ENCODE measurements at regions not wholly inside any gene's neighbourhood (a gene's known extent, or its start where the extent isn't known, plus 50 kb on each side); places are given as distances from the start of the nearest gene placed in this dataset.

- DNase-seq: no peak
- no peak overlapping the region for H3K23ac ChIP-seq (ENCODE audit: low read depth, low read length)
- no peak overlapping the region; the same call in 2 of the 3 replicates for H2BK15ac ChIP-seq (ENCODE audit: low read depth, low read length)
- dilution Hi-C loops (cut with HindIII; ENCODE audit: low sequenced_read_pairs, unreplicated experiment): no loop called here
- H4K5ac ChIP-seq (ENCODE audit: low read depth, low read length): no peak overlapping the region
- BruUV-seq (replicated peaks): no TSS peak
- no peak overlapping the region for H2AFZ ChIP-seq (replicated peaks; ENCODE audit: low read length, poor library complexity)
- no peaks in the 10 kb centered on the region for H3K4me1 ChIP-seq (ENCODE audit: control insufficient read depth, insufficient read depth, low read length)
- ChIA-PET POLR2A (ENCODE audit: unreplicated experiment) (no interaction called here), CTCF (no interaction called here)
- no peak overlapping the region for H3K4me3 ChIP-seq (ENCODE audit: insufficient read depth, low read depth, low read length)
- H3K9me1 ChIP-seq (ENCODE audit: insufficient read depth, low read length): no peaks in the 10 kb centered on the region
- H3K4ac ChIP-seq (ENCODE audit: low read depth, low read length): no peak overlapping the region
- H3K18ac ChIP-seq (ENCODE audit: low read depth, low read length): no peak overlapping the region
- H2BK120ac ChIP-seq (ENCODE audit: low read depth, low read length): no peak overlapping the region
- ATAC-seq (ENCODE audit: low read depth): no peak
- H3K14ac ChIP-seq (replicated peaks; ENCODE audit: low read depth, low read length): no peak overlapping the region
- H3K9me3 ChIP-seq (ENCODE audit: control insufficient read depth, insufficient read depth, low read length): peaks cover 2% of the 10 kb centered on the region; the same call in 1 of the 2 replicates
- no peaks in the 10 kb centered on the region for H3K36me3 ChIP-seq (ENCODE audit: control insufficient read depth, insufficient read depth, low read length)
- H3K9ac ChIP-seq (ENCODE audit: low read depth, low read length): no peak overlapping the region
- H4K8ac ChIP-seq (ENCODE audit: low read depth in 2 of 2, low read length in 2 of 2): no peak overlapping the region
- H3K56ac ChIP-seq (ENCODE audit: extremely low read depth, insufficient read depth, low read length): no peak overlapping the region
- no peak overlapping the region for H2BK20ac ChIP-seq (ENCODE audit: low read depth, low read length)
- H2AK5ac ChIP-seq (ENCODE audit: low read depth, low read length): no peak overlapping the region
- H4K91ac ChIP-seq (ENCODE audit: insufficient read depth, low read depth, low read length): no peak overlapping the region
- TF ChIP-seq ELK1 (IDR thresholded peaks at IDR 0.05; ENCODE audit: borderline replicate concordance, low read depth, low read length) (no peak), CEBPB (IDR thresholded peaks at IDR 0.05; ENCODE audit: low read depth, low read length) (peak; percentile 94)
- H3K27ac ChIP-seq (ENCODE audit: insufficient read depth, low read length): no peak overlapping the region
- H4K20me1 ChIP-seq (ENCODE audit: insufficient read depth, low read length): no peaks in the 10 kb centered on the region
- WGBS, 2 experiments (ENCODE audit: extremely low coverage in 2 of 2, insufficient read length in 1 of 2): 20% methylated on average over 1 of the region's 2 CpGs; no CpG with 5 or more reads in 1 of the 2 experiments
- H3K4me2 ChIP-seq (ENCODE audit: low read depth, low read length): no peak overlapping the region
- in situ Hi-C loops (cut with MboI; ENCODE audit: low sequenced_read_pairs): no loop called here
- H3K27me3 ChIP-seq (ENCODE audit: control insufficient read depth, insufficient read depth, low read length): no peaks in the 10 kb centered on the region
- no peaks in the 10 kb centered on the region for H3K79me1 ChIP-seq (ENCODE audit: low read depth in 1 of 2, low read length in 2 of 2)
- intact Hi-C loops (cut with micrococcal nuclease): no loop called here
- no peak overlapping the region for H2BK5ac ChIP-seq (ENCODE audit: low read depth, low read length, poor library complexity, severe bottlenecking)
- H2AK9ac ChIP-seq (replicated peaks; ENCODE audit: low read depth, low read length, poor library complexity): no peak overlapping the region
Observed at GRCh38 chr4:156419080-156419685, 465.5 kb upstream of the CTSO start.
